ENCODE measurements at regions not wholly inside any gene's neighbourhood (a gene's known extent, or its start where the extent isn't known, plus 50 kb on each side); places are given as distances from the start of the nearest gene placed in this dataset.
"Not testable (repeated sequence)": the region's sequence is repeated elsewhere in the genome, so short reads cannot be mapped to it uniquely, and the experiment has no call there.

DNA sequence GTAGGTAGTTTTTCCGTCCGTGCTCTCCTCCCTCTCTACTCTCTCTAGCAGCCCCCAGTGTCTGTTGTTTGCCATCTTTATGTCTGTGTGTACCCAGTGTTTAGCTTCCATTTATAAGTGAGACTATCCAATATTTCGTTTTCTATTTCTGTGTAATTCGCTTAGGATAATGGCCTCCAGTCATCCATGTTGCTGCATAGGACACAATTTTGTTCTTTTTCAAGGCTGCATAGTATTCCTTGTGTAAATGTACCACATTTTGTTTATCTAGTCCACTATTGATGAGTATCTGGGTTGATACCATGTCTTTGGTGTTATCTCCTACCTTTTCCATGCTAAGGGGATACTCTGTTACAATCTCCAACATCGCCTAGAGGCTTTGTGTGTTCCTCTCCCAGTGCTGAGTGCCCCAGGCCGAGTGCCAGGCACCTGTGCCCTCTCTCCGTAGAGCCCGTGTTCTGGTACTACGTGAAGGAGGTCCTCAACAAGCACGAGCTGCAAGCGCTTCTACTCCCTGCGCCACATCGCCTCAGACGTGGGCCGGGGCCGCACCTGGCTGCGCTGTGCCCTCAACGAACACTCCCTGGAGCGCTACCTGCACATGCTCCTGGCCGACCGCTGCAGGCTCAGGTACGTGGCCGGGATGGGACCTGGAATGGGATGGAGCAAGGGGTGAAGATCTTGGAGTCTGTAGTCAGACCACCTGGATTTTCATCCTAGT, 51.0 kb downstream of the NPIPB11 start:
- not testable (repeated sequence) for DNase-seq (ENCODE audit: low spot score)

DNA sequence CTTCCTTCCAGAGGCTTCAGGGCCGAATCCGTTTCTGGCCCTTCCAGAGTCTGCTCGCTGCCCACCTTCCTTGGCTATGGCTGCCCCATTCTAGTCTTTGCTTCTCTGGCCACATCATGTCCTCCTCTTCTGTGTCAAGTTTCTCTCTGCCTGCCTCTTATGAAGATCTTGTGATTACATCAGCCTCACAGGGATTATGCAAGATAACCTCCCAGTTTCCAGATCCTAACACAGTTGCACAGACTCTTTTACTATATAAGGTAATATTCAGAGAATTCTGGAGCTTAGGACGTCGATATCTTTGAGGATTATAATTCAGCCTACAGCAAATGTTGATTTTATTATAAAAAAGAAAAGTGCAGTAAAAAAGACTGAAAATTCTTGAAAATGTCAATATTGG, 52.1 kb downstream of the NPIPB11 start:
- DNase-seq (ENCODE audit: low spot score) = not testable (repeated sequence)

DNA sequence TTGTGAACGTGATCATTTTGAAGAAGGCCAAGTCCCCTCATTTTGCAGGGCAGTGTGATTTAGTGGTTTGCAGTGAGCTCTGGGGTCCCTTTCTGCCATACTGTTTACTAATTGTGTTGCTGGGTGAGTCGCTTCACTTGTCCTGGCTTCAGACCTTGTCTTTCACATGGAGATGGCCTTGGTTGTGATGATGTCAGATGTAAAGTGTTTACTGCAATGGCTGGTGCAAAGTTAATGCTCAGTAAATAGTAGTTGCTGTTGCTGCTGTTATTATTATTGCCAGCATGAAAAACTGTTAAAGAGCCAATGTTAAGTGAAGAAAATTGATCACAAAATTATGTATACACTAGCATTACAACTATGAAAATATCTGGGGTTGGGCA, 53.9 kb downstream of the NPIPB11 start:
- not testable (repeated sequence) for DNase-seq (ENCODE audit: low spot score)

DNA sequence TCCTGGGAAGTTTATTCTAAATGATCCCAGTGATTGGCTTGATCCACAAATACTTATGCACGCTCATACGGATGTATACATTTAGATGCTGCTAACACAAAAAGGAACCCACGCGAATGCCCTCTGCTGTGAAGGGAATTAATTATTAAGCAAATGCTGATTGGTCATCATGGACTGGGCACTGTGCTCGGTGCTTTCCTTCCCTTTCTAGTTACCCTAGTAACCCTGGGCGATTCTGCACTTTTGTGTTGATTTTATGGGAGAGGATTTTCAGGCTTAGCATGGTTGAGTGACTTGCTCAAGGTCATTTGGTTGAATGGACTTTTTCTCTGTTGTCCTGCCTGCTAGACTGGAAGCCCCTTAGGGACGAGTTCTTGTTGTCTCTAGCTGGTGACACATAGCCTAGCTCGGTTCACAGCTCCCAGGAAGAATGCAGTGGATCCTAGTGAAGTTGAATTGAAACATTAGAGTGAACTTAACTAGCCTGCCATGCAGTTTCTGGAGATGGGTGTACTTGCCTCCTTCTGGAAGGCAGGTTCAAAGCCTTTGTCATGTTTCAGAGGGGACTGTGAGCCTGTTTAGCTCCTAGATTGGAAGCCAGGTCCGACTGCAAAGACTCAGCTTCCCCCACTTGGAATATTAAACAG, 54.4 kb downstream of the NPIPB11 start:
- not testable (repeated sequence) for DNase-seq (ENCODE audit: low spot score)

DNA sequence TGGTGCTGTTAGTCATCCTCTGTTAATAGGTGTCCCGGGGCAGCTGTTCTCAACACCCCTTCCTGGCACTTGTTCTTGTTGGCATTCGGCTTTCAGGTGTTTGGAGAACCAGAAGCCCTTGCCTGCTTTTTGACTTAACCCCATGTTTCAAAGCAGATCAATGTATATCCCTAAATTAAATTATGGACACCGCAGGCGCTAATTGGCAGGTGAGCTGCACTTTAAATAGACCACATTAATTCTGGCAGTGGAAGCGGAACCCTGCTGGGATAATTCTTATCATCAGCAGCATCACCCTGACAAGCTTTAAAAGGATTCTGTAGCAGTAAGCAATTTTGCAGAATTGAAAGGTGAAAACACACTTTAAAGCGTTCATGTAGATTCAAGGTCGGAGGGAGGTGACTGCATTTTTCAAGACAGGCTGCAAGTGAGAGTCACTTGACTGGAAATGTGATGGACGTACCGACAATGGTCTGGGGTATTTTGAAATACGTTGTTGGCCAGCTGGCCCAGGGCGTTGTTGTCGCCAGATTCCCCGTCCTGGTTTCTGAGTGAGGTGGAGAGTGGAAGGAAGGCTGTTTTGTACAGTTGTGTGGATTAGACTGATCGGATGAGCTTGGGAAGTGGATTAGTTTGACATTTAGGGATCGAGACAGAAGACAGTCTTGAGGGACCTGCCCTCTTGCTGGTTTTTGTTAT, 55.1 kb downstream of the NPIPB11 start:
- DNase-seq (ENCODE audit: low spot score) = peak; percentile 37

DNA sequence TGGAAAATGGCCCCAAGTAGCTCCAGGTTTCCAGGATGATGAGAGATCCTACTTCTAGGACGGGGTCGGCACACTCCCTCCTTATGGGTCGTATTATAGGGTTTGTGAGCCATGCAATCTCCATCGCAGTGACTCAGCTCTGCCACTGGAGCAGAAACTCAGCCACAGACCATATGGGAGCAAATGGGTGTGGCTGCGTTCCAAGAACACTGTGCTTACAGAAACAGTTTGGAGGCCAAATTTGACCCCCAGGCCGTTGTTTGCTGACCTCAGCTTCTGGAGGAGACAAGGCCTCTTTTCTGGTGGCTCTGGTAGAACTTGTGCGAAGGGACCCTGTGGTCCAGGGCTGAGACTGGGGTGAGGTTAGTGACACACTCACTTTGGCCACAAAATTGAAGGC, 56.5 kb downstream of the NPIPB11 start:
- DNase-seq (ENCODE audit: low spot score) = peak; percentile 86

DNA sequence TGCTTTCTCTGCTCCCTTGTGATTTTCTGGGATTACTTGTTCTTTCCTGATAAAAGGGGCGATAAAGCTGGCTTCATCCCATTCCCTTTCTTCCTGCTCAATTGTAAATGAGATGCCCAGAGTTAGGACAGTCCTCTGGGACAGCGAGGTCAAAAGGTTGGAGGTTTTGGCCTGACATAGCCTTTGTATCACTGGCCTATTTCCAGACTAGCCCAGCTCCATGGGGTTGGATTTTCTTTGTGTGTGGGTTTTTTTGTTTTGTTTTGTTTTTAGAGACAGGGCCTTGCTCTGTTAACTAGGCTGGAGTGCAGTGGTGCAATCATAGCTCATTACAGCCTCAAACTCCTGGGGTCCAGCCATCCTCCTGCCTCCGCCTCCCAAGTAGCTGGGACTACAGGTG, 57.8 kb downstream of the NPIPB11 start:
- not testable (repeated sequence) for DNase-seq (ENCODE audit: low spot score)

DNA sequence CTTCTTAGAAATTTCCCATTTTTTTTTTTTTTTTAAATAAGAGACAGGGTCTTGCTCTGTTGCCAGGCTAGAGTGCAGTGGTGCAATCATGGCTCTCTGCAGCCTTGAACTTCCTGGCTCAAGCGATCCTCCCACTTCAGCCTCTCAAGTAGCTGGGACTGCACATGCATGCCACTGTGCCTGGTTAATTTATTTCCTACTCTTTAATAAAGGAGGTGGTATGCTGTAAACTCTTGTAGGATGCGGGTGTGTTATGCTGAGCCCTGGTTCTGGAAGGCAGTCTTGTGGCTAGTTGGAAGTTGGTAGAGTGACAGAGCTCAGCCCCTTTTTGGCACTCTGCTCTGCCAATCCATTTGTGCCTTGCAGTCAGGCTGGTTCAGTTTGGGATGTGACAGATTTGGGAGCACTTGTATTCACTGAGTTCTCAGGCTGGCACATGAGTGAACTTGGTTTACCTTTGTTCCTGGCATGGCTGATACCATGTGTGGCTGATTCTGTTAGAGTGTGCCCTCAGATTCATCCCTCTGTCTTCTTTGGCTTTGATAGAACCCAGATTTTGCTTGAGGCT, 58.3 kb downstream of the NPIPB11 start:
- DNase-seq (ENCODE audit: low spot score) = peak; percentile 90

DNA sequence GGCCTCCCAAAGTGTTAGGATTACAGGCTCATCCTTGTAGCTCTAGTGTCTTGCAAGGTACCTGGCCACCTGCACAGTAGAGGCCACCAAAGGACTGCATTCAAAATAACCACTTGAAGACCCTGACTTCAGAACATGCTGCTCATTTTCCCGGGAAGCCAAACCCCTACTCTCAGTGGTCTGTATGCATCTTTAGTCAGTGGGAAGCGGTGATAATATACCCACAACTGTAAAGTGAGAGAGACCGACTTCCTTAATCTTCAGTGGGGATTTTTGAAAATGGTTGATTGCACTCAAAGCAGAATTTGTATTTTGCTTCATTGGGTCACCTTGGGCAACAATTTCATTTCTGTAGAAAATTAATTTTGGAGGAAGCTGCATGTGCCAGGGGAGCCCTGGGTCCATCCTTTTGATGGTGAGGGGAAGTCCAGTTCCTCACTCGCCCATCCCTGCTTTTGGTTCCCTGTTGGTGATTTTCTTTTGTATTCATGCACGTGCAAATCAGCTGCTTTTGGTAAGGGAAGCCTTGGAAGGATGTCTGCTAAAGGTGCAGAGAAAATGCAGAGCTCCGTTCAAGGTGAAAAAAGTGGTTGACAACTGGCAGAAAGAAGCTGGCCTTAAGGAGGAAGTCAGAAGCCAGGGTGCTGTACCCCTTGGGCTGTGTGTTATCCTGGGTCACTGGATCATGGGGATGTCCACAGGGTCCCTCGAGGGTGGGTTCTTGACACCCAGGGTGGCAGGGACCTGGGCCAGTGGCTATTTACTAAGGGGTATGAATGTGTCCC, 59.5 kb downstream of the NPIPB11 start:
- DNase-seq (ENCODE audit: low spot score) = not testable (repeated sequence)

DNA sequence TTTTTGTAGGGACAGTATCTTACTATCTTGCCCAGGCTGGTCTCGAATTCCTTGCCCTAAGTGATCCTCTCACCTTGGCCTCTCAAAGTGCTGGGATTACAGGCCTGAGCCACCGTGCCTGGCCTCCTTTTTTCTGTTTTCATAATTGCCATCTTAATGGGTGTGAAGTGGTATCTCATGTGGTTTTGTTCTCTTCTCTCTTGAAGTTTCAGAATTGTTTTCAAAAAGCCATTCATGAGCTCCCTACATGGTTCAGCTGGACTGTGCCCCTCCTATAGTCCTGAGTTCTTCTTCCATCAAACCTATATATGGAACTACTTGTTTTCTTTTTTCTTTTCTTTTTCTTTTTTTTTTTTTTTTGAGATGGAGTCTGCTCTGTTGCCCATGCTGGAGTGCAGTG, 60.3 kb downstream of the NPIPB11 start:
- DNase-seq (ENCODE audit: low spot score) = not testable (repeated sequence)

DNA sequence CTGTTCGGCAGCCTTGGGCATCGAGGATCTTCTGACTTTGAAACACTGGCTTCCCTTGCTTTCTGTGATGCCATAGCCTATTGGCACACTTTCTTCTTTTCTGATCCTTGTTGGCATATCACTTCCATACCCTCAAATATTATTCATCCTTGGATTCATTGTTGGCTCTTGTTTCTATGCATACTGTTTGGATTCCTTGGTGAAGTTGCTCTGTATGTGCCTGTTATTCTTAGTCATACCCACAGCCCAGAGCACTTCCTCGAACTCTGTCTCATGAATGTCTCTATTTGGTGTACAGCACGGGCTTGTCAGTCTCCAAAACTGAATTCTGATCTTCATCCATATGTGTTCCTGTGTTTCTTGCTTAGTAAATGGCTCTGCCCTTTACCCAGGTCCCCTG, 63.6 kb downstream of the NPIPB11 start:
- DNase-seq (ENCODE audit: low spot score) = not testable (repeated sequence)

DNA sequence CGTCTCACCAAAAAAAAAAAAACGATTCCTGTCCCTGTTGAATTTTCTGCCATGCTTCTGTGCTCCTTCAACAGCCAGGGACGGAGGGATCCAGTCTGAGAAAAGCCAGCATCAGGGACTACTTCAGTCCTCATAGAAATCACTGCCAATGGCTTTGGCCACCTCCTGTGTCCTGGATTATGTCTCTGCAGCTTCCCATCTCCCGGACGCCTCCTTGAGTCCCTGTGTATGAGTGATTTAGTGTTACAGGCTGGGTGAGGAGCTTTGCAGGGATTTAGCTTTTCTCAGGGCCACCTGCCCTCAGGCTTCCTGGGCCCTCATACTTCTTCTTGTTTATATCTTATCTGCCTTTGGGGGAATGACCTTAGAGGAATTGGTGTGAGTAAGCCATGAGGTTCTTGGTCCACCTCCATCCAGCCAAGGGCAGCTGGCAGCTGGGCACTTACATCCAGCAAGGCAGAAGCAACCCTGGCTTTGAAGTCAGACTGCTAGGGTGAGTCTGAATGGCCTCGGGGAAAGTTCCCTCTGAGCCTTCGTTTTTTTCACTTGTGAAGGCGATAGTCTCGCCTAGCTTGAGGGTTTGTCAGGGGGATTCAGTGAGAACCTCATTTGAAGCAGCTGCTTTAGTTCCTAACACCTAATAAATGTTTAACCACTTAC, 65.6 kb downstream of the NPIPB11 start:
- DNase-seq (ENCODE audit: low spot score) = peak; percentile 72

DNA sequence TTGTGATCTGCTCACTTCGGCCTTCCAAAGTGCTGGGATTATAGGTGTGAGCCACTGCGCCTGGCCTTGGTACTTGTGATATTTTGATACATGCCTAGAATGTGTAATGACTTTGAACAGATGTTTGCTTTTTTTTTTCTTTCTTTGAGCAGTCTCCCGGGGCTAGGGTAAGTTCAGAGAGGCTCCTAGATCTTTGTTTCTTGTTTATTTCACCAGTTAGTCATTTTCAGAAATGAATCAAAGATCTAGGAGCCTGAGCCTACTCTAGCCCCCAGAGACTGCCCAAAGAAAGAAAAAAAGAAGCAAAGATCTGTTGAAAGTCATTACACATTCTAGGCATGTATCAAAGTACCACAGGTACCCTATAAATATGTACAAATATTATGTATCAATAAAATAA, 66.3 kb downstream of the NPIPB11 start:
- not testable (repeated sequence) for DNase-seq (ENCODE audit: low spot score)

DNA sequence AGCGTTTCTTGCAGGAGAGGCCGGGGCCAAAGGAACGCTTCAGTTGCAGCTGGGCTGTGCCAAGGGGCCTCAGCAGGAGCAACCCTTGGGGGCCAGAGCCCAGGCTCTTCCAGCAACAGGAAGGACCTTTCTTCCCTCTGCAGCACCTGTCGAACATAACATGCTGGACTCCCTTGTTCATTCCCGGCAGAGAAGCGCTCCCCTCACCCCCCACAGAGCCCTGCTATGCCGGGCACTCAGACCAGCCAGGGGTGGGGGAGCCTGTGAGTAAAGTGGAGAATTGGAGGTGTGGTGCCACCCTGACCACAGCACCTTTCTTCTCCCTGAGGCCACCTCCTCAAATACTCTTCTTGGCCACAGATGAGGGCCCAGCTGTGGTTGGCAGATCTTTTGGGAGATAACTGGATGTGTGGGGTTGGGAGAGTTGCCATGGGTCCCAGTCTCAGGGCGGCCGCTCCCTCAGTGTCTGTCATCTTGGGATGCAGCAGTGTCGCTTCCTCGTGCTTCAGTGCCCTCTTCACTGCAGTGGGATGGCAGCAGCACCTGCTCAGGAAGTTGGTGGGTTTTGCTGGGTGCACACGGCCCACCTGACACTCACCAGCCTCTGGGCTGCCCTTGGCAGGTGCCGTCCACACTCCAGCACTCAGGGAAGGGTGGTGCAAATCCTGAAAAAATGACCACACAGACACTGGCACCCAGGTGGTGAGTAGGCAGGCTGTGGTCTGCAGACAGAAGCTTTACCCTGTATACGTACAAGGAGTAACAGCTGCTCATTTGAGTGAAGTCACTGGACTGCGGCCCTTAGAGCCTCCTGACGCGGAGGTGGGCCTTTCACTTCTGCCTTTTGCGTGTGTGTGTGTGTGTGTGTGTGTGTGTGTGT, 67.5 kb downstream of the NPIPB11 start:
- DNase-seq (ENCODE audit: low spot score) = not testable (repeated sequence)

DNA sequence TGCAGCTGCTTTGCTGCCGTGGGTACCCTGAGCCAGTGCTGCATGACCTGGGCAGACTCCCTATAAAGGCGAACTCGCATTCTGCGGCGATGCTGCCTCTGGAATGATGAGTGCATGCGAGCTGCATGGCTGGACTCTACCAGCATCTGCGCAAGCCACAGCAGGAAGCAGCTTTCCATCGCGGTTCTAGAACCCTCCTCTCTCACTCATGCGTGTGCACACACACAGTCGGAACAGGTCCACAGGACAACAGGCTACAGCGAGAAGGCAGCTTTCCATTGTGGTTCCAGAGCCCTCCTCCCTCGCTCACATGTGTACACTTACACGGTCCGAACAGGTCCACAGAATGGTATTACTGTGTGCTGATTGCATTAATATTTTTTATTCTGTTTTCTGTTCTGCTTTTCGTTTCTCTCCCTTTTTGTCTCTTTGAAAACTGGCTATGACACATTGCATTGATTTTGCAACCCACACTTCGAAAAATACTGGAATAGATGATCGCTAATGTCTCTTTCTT, 69.1 kb downstream of the NPIPB11 start:
- not testable (repeated sequence) for DNase-seq (ENCODE audit: low spot score)

DNA sequence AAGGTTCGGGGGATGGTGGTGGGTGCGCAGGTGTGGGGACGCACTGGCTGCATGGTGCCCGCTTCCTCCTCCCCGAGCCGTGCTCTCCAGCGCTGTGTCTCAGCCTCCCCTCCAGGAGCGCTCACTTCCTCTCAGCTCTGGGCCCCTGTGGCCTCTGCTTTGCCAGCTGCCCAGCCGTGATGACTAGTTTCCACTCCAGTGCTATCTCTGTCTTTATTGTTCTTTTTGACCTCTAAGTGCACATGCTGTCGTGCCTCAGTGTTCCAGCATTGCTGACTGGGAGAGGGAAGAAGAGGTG, 71.0 kb downstream of the NPIPB11 start:
- not testable (repeated sequence) for DNase-seq (ENCODE audit: low spot score)

DNA sequence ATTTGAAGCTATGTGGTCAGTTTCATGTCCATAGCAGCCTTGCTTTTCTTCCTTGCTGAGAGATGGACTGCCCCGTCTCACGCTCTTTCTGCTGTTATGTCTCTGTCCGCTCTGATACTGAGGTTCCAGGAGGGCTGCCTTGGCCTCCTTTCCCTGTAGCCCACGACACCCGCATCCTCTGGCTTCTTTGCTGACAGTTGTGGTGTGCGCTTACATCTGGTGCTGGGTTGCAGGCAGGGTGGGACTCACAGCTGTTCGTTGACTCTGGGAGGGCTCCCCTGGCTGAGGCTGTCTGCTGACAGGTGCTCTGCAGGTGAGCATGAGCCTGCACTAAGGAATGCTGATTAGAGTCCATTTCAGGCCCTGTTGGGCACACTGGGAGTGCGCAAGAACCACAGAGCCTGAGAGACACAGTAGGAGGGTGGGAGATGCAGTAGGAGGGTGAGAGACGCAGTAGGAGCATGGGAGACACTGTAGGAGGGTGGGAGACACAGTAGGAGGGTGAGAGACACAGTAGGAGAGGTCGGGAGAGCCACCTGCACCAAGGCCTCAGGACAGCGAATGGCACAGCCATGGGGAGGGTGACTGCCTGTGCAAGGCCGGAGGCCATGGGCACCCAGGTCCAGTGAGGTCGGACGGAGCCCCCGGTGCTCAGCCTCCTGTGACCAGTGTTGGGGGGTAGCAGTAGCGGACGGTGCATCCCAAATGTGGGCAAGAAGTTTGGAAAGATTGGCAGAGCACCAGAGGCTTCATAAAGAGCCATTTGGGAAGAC, 71.5 kb downstream of the NPIPB11 start:
- DNase-seq (ENCODE audit: low spot score) = not testable (repeated sequence)

DNA sequence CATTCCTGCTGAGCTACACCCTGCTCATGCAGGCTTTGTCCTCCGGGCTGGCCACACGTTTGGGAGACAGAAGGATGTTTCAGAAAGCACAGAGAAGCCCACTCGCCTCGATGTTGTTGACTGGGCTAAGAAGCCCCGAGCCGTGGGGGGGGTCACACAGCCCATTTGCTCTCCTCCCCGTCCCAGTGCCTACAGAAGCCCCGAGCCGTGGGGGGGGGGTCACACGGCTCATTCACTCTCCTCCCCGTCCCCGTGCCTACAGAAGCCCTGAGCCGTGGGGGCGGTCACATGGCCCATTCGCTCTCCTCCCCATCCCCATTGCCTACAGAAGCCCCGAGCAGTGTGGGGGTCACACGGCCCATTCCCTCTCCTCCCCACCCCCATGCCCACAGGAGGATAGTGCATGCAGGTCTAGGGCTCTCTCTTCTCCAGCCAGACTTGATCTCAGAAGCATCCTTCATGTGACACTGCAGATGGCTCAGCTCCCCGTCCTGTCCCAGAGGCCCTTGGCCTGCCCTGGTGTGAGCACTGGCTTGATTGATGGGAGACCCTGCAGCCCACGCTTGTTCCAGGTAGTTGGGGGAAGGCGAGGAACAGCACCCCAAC, 72.9 kb downstream of the NPIPB11 start:
- DNase-seq (ENCODE audit: low spot score) = not testable (repeated sequence)

DNA sequence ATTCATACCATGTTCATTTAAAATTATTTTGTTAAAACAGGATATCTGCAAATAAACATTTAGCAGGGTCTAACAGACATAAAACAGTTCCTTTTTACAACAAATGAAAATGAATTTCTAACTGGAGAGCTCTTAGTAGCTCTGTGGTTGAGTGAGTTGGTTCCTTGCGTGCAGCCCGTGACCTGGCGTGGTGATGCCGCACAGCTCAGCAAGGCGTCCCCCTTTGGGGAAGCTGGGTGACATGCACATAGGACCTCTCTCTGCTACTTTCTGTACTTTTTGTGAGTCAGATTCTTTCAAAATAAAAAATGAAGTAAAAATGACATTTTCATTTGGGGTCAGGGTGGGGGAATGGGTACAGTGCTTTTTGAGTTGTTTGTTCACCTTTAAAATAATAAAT, 75.9 kb downstream of the NPIPB11 start:
- not testable (repeated sequence) for DNase-seq (ENCODE audit: low spot score)

Data from cerebellar cortex (tissue), 1 donor.